22Rv1 (cell line): ENCODE measurements at regions not wholly inside any gene's neighbourhood (a gene's known extent, or its start where the extent isn't known, plus 50 kb on each side); places are given as distances from the start of the nearest gene placed in this dataset.

Source experiments
- ZFX ChIP-seq: fragments of 450-650 bp; IDR thresholded peaks from 2 replicates; pipeline ENCODE4 v1.6.1; 2017; ENCODE audit warnings: antibody characterized with exemption, borderline replicate concordance
- TF ChIP-seq, protein P1 (sequence below): fragments of 450-650 bp; IDR thresholded peaks from 2 replicates; pipeline ENCODE4 v1.5.1; 2017; ENCODE audit warnings: mild to moderate bottlenecking

DNA sequence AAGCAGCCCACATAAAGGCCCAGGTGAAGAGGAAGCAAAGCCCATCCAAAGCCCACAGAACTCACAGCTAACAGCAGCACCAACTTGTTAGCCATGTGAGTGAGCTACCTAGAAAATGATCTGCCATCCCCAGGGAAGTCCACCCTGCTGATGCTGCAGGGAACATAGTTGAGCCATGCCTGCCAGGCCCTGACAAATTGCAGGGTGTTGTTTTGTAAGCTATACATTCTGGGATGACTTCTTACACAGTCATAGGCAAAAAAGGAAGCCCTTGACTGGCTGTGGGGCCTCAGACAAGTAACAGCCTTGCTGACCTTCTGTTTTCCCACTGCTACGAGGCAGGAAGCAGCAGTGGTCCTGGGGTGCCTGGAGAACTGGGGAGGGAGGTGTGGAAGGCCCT, 262.7 kb downstream of the MATN1 start:
- TF ChIP-seq, protein P1, sequence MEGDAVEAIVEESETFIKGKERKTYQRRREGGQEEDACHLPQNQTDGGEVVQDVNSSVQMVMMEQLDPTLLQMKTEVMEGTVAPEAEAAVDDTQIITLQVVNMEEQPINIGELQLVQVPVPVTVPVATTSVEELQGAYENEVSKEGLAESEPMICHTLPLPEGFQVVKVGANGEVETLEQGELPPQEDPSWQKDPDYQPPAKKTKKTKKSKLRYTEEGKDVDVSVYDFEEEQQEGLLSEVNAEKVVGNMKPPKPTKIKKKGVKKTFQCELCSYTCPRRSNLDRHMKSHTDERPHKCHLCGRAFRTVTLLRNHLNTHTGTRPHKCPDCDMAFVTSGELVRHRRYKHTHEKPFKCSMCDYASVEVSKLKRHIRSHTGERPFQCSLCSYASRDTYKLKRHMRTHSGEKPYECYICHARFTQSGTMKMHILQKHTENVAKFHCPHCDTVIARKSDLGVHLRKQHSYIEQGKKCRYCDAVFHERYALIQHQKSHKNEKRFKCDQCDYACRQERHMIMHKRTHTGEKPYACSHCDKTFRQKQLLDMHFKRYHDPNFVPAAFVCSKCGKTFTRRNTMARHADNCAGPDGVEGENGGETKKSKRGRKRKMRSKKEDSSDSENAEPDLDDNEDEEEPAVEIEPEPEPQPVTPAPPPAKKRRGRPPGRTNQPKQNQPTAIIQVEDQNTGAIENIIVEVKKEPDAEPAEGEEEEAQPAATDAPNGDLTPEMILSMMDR, result no peak
- no peak for TF ChIP-seq ZFX
